ENCODE measurements at regions not wholly inside any gene's neighbourhood (a gene's known extent, or its start where the extent isn't known, plus 50 kb on each side); places are given as distances from the start of the nearest gene placed in this dataset.
A peak's percentile ranks its signal among the peaks of the same experiment; 100 is the strongest.

DNA sequence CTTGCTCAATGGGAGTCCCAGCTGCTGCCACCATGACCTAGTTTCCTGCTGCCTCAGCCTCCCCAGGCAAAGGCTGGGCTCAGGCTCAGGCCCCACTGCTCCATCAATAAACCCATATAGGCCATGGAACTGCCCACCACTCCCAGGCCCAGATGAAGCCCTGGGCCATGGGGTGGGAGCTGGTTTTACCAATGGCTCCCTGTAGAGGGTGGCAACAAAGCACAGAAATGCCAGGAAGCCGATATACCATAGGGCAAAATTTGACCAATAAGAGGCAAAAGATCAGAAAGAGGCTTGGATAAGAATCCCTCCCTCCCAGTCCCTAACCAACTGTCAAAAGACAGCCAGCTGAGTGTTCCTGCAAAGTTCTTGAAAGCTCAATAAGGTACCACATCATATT is 101.8 kb upstream of the DOCK1 start:
- TF ChIP-seq CTCF (IDR thresholded peaks at IDR 0.05) (peak in 1 of 7 experiments; percentile 27), POLR2A (IDR thresholded peaks at IDR 0.05) (no peak)

Data from body of pancreas (tissue), 4 donors.